VCaP (cell line): ENCODE measurements at regions not wholly inside any gene's neighbourhood (a gene's known extent, or its start where the extent isn't known, plus 50 kb on each side); places are given as distances from the start of the nearest gene placed in this dataset.

Experiments used
- H3K27ac ChIP-seq: fragments of 450-650 bp; 2 replicates; pipeline ENCODE4 v1.5.1; 2017
- CTCF ChIP-seq: fragments of 450-650 bp; conservative IDR thresholded peaks from 2 replicates; pipeline ENCODE4 v1.5.1; 2017; ENCODE audit warnings: mild to moderate bottlenecking, moderate library complexity

- TF ChIP-seq CTCF: no peak
Observed at GRCh38 chr6:8335896-8336295, 99.4 kb downstream of the SLC35B3 start.

GRCh38 chr6:8335381-8335780, 100.0 kb downstream of the SLC35B3 start:
- H3K27ac ChIP-seq: no peak overlapping the region
- no peak for TF ChIP-seq CTCF

More at GRCh38 chr6:8335896-8336295, 99.4 kb downstream of the SLC35B3 start:
- no peak overlapping the region for H3K27ac ChIP-seq

- no peak for TF ChIP-seq CTCF
- no peak overlapping the region for H3K27ac ChIP-seq
Observed at GRCh38 chr6:8334113-8334512, 101.2 kb downstream of the SLC35B3 start.

- TF ChIP-seq CTCF: no peak
- no peak overlapping the region for H3K27ac ChIP-seq
Observed at GRCh38 chr6:8329562-8329961, 105.8 kb downstream of the SLC35B3 start.

- H3K27ac ChIP-seq: no peak overlapping the region
- no peak for TF ChIP-seq CTCF
Observed at GRCh38 chr6:8325743-8326142, 109.6 kb downstream of the SLC35B3 start.

GRCh38 chr6:8322659-8323058, 112.7 kb downstream of the SLC35B3 start:
- no peak for TF ChIP-seq CTCF
- no peak overlapping the region for H3K27ac ChIP-seq

GRCh38 chr6:8321671-8322404, 113.5 kb downstream of the SLC35B3 start:
- TF ChIP-seq CTCF: no peak
- H3K27ac ChIP-seq: no peak overlapping the region
